Thoracic aorta (tissue), 2 donors: ENCODE measurements at regions not wholly inside any gene's neighbourhood (a gene's known extent, or its start where the extent isn't known, plus 50 kb on each side); places are given as distances from the start of the nearest gene placed in this dataset.

ENCODE experiments used
- ATAC-seq: fragments of 150-250 bp; one replicate; pipeline ENCODE4 v1.8.0; 2017; ENCODE audit warnings: low read depth; ENCODE audit not compliant: insufficient number of reproducible peaks, low FRiP score
- DNase-seq: peaks from one replicate; pipeline ENCODE4 v3.0.0-alpha.2; 2020; ENCODE audit warnings: low spot score
- H3K27ac ChIP-seq, 2 donors: fragments of 200-600 bp; sonication (generic); 1 replicate in 1 of 2; 2 replicates in 1 of 2; pipeline ENCODE4 v1.5.1; 2016; ENCODE audit warnings: mild to moderate bottlenecking in 2 of 2, moderate library complexity in 2 of 2
- H3K27me3 ChIP-seq: fragments of 200-600 bp; sonication (generic); replicated peaks from 2 replicates; pipeline ENCODE4 v1.6.0; 2016; ENCODE audit warnings: mild to moderate bottlenecking; ENCODE audit not compliant: insufficient read depth
- H3K36me3 ChIP-seq: fragments of 200-600 bp; sonication (generic); one replicate; pipeline ENCODE4 v1.5.1; 2016
- H3K4me1 ChIP-seq, 2 donors: fragments of 200-600 bp; sonication (generic); 1 replicate in 1 of 2; 2 replicates in 1 of 2; pipeline versions ENCODE4 v1.5.1 to v1.6.0; 2016; ENCODE audit warnings: low read depth in 2 of 2, mild to moderate bottlenecking in 1 of 2; ENCODE audit not compliant: control insufficient read depth in 1 of 2
- H3K4me3 ChIP-seq: fragments of 200-600 bp; sonication (generic); 2 replicates; pipeline ENCODE4 v1.5.1; 2016; ENCODE audit warnings: mild to moderate bottlenecking
- H3K9me3 ChIP-seq: fragments of 200-600 bp; sonication (generic); 2 replicates; pipeline ENCODE4 v1.5.1; 2016
- CTCF ChIP-seq: fragments of 200-600 bp; sonication (generic); IDR thresholded peaks from one replicate; pipeline ENCODE4 v1.5.1; 2019; ENCODE audit warnings: antibody characterized with exemption

DNA sequence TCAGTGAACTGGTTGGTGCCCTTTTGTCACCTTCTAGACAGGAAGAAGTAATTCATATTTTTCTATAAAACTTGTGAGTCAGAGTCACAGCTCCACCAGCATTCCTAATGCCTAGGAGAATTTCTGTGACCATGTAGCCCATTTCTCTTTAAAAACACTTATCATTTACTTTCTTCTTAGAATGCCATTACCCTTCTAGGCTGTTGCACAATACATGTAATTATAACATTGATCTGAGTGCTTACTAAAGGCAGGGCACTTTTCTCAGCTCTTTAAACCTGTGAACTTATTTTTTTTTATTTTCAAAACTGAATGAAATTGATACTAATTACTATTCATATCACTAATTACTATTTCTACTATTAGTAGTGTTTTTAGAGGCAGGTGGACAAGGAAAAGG, 373.7 kb downstream of the TLE4 start:
- H3K4me1 ChIP-seq: no peaks in the 10 kb centered on the region
- no peak for TF ChIP-seq CTCF
- no peaks in the 10 kb centered on the region for H3K9me3 ChIP-seq
- DNase-seq (no peak), ATAC-seq (no peak)
- H3K27ac ChIP-seq: no peak overlapping the region
- no peak overlapping the region for H3K4me3 ChIP-seq
- H3K36me3 ChIP-seq: no peaks in the 10 kb centered on the region
- no peaks in the 10 kb centered on the region for H3K27me3 ChIP-seq

DNA sequence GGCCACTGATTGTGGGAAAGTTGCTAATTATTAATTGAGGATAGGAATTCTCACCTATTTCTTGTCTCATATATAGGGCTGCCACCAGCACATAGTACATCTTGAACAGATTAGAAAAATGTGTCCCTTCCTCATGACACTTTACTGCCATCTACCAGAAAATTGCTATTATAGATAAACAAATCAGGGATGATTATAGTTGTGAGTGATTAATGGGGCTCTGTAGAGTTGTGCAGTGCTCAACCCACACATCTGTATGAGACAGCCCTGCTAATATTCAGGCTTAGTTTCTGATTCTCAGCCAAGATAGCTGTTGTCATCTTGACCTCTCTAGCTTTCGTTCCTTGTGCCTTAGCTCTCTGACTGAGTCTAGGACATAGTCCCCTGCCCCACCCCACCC, 373.3 kb downstream of the TLE4 start:
- Histone ChIP-seq H3K4me1 (no peaks in the 10 kb centered on the region), H3K27ac (no peak overlapping the region), H3K4me3 (no peak overlapping the region), H3K9me3 (no peaks in the 10 kb centered on the region), H3K36me3 (no peaks in the 10 kb centered on the region), H3K27me3 (no peaks in the 10 kb centered on the region)
- TF ChIP-seq CTCF: no peak
- ATAC-seq: no peak
- no peak for DNase-seq

DNA sequence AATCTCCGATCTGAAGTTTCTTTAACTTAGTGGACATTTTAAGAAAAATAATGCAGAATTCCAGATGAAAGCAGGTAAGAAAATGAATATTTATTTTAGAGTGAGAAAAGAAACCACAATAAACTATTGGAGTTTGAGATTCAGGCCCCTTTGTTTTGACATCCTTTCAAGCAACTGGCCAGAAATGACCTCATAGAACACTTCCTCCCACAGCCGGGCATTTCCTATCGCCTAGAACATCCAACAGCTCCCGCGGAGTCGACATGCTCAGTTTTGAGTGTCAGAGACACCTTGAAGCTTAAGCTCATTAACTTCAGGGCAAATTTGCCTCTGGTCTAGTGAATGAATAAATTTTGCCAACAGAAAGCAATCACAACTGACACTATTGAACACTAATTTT, 369.2 kb downstream of the TLE4 start:
- DNase-seq: no peak
- TF ChIP-seq CTCF: no peak
- Histone ChIP-seq H3K4me1 (no peaks in the 10 kb centered on the region), H3K36me3 (no peaks in the 10 kb centered on the region), H3K27me3 (no peaks in the 10 kb centered on the region), H3K4me3 (no peak overlapping the region), H3K9me3 (no peaks in the 10 kb centered on the region), H3K27ac (no peak overlapping the region)
- ATAC-seq: no peak

DNA sequence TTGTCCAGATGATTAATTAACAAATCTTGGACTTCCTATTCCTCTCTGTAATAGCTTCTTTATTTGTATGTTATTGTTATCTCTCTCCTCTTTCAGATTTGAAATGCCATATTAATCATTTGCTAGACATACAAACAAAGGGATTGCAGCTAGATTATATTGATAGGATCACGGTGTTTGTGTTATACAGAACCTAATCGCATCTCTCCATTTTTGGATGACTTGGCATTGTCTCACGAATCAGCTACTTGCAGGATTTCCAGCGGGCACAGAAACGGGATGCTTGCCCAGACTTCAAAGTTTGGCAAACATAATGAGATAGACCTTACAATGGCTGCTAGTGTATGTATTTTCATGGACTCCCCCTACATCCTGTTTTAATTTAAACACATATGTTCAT, 368.1 kb downstream of the TLE4 start:
- no peak for TF ChIP-seq CTCF
- no peaks in the 10 kb centered on the region for H3K36me3 ChIP-seq
- no peak overlapping the region for H3K27ac ChIP-seq
- no peak for DNase-seq
- H3K4me1 ChIP-seq: no peaks in the 10 kb centered on the region
- no peaks in the 10 kb centered on the region for H3K9me3 ChIP-seq
- H3K27me3 ChIP-seq: no peaks in the 10 kb centered on the region
- no peak overlapping the region for H3K4me3 ChIP-seq
- ATAC-seq: no peak

DNA sequence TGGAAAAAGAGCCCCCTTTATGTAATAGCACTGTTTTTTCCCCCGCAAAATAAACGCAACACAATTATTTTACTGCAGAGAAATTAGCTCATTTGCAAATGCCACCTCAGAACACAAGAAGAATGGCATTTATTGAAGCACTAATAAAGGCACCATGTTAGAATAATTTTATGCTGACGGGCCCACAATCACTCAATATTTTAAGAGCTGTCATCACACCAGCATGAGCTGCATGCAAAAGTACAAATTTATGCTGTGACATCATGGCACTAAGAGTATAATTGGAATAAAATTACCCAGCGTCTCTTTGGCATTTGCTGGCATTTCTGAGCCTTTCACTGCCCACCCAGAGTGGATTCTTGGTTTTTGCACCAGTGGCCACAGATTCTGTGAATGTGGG, 364.6 kb downstream of the TLE4 start:
- Histone ChIP-seq H3K9me3 (no peaks in the 10 kb centered on the region), H3K27ac (no peak overlapping the region), H3K36me3 (no peaks in the 10 kb centered on the region), H3K4me1 (no peaks in the 10 kb centered on the region), H3K27me3 (no peaks in the 10 kb centered on the region), H3K4me3 (no peak overlapping the region)
- ATAC-seq (no peak), DNase-seq (no peak)
- TF ChIP-seq CTCF: no peak
